GOT3 (cell line): ENCODE measurements at regions not wholly inside any gene's neighbourhood (a gene's known extent, or its start where the extent isn't known, plus 50 kb on each side); places are given as distances from the start of the nearest gene placed in this dataset.

ENCODE experiments used
- DNase-seq: peaks from one replicate; lab custom pipeline; 2025; ENCODE audit warnings: mixed read lengths; lab: John Stamatoyannopoulos, UW

DNA sequence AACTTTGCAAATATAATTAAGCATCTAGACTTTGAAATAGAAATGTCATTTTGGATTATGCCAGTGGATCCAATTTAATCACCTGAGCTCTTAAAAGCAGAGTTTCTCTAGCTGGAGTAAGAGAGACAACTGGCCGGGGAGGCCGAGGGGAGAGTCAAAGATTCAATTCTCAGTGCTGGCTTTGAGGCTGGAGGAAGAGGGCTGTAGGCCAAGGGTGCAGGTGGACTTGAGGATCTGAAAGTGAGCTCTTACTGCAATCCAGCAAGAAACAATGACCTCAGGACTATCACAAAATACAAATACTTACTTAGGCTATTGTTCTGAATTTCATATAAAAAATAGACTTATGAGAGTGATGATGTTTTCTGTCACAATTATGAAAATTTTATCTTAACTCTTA is 814.5 kb downstream of the CBLN2 start:
- DNase-seq: no peak

DNA sequence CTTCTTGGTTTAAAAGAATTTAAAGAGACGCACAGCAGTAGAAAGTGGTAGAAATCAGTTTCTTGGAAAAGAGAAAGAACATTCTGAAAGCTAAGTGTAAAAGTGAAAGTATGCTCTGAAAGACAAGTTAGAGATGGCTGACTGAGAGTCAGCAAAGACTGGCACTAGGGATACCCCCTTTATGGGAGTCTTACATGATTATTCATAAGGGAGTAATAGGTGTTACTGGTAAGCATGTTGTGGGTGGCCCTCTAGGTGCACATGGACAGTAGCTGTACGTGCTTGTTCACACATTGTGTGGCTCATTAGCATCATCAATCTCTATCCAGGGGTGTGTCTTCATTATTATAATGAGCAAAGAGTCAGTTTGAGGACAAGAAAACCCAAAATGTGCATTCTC is 816.2 kb downstream of the CBLN2 start:
- no peak for DNase-seq

DNA sequence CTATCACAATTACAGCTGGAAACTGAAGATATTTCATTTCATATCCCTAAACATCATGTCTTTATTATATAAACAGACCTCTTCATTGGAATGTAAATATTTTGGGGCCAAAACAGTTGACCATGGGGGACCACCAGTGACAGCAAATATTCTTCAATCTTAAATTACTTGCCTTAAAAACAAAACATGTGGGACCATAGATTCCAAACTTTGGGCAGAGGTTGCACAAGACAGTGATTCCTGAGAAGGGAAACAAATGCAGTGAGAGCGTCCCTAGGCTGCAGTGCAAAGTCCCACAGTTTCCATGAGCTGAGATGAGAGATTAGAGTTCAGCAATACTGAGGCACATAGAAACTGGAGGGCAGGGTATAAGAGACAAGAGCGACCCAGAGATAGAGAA is 818.9 kb downstream of the CBLN2 start:
- DNase-seq: no peak

DNA sequence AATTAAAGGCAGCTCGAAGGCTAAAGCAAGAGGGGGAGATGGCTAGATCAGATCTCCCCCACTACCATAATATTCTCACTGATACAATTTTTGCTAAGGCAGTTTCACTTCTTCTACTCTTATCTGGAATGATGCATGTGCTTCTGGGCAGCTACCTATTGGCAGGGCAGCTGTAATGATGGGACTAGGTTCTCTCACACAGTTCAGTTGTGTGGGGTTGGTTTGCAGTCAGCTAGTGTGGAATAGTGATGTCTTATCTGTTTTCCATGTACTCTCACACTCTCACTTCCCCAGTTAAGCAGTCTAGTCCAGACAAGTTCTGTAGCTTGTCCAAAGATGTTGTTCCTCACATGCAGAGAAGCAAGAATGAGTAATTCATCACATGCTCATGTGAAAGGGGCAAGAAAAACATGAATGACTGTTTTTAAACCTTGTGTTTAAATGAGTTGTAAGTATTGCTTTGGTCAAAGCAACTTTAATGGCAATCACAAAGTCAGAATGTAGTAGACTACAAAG is 836.1 kb downstream of the CBLN2 start:
- no peak for DNase-seq

DNA sequence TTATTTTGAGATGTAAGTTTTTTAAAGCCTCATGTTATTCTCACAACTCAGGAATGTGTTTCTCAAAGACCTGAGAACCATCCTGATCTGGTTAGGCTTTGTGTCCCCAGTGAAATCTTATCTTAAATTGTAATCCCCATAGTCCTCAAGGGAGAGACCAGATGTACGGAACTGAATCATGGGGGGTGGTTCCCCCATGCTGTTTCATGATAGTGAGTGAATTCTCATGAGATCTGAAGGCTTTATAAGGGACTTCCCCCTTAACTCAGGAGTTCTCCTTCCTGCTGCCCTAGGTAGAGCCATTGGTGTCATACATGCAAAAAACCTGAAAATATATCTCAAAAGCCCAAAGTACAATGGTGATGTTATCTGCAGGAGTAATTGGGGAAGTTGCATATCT is 836.7 kb downstream of the CBLN2 start:
- DNase-seq: no peak

DNA sequence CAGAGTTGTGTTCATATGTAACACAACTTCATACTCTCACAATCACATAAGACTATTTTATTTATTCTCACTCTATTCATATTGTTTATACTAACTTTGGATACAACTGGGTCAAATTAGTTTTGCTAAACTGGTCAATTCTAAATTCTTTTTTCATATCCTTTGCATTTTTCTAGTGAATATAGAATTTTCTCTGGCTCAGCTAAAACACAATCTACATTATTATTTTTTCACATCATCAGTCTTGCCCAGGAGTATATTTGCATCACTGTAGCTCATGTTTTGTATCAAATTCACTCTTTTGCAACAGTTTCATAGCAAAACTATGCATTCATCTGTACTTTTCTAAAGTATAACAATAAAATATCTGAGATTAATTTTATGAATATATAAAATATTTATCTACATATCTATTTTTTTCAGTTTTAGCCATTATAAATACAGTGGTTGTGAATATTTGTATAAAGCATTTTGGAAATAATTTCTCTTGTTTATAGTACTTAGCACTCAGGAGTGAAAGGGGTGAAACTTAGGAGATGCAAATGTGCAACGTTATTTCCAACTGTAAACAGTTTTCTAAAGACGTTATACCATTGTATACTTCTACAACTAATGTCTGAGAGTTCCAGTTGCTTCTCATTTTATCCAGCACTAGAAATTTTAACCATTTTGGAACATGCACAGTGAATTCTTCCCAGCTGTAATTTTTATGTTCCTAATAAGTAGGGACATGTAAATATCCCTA is 854.6 kb downstream of the CBLN2 start:
- no peak for DNase-seq

DNA sequence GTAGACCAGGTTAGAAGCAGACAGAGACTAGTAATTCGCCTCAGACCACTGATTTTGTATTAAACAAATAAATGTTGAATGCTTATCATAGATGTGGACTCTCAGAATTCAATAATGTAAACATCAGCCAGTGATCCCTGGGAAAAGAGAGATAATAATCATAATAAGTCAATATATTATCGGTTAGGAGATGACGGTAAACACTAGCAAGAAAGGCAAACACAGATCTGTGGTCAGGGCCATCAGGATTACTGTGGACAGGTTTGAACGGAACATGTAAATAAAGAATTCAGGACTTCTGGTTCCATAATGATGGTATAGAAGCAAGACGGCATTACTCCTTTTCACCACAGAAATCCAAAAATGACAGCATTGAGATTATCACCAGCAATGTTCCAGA is 861.6 kb downstream of the CBLN2 start:
- no peak for DNase-seq

DNA sequence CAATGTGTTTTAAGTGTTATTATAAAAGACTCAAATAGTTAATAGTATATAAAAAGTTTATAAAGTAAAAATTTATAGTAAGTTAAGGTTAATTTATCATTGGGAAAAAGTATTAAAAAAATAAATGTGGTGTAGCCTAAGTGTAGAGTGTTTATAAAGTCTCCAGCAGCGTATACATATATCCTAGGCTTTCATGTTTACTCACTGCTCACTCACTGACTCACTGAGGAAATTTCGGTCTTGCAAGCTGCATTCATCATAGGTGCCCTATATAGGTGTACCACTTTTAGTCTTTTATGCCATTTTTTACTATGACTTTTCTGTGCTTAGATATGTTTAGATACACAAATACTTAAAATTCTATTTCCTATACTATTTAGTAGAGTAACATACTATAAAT is 866.0 kb downstream of the CBLN2 start:
- no peak for DNase-seq

DNA sequence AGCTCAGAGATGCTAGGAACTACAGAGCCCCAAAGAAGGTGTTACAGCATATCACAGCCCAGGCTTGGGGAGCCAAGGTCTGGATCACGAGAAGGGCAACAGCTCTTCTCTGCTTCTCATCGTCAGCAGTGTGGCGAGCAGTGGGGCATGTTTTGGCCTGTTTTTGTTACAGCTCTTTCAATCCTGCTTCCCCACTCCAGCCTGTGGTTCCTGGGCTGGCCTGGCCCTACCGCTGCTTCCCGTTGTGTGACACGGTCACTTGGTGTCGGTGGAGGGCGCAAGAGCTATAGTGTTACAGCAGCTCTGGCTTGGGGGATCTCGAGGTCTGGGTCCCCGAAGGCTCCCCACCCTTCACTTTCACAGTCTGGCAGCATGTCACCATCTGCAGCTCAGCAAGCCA is 870.2 kb downstream of the CBLN2 start:
- DNase-seq: no peak

DNA sequence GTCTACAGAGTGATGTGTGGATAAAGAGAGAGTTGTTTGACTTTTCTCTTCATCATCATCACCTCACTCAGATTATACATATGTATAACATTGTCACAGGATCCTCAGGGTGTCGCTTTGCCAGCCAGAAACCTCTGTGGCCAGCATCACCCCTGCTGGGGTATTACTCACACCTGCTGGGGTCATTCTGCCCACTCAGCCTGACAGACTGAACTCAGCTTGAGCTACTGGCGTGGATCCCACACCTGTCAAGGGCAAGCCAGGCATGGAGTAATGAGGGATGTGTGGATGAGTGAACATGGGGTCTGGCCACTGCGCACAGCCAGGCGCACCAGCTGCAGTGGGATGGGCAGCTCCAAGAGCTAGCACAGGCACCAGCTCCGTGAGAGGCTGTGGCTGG is 870.6 kb downstream of the CBLN2 start:
- DNase-seq: no peak

DNA sequence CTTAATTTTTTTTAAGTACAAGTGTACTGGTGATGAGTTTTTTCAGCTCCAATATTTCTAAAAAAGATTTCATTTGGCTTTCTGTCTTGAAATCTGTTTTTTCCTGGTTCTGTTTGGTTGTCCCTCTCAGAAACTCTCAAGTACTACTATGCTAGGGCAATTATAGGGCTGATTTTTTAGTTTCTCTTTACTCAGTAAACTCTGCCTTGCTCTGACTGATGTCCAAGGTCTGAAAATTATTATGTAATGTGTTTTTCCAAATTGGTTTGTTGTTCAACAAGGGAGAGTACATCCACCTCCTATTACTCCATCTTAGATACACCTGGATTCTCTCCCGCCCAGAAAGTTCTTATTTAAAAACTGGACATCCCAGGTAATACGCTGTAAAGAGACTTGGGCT is 877.7 kb downstream of the CBLN2 start:
- DNase-seq: no peak

DNA sequence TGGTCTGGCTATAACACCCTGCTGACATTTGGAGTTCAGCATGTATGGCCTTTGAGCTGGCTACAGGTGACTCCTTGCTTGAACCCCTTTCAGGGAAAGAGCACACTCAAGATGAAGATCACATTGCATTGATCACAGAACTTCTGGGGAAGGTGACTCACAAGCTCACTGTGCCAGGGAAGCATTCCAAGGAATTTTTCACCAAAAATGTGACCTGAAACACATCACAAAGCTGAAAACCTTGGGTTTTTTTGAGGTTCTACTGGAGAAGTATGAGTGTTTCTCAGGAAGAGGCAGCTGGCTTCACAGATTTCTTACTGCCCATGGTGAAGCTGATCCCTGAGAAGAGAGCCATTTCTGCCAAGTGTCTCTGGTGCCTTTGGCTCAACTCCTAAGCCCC is 879.0 kb downstream of the CBLN2 start:
- no peak for DNase-seq

DNA sequence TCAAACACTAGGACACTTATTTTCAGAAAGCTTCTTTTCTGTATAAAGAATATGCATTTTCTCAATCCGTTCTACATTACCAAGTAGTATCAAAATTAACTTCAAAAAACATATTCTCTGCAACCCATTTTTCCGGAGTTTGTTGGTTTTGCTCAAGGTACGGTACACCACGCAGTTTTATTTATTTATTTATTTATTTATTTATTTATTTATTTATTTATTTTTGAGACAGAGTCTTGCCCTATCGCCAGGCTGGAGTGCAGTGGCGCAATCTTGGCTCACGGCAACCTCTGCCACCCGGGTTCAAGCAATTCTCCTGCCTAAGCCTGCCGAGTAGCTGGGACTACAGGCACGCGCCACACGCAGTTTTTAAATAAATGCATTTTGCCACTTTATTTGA is 900.3 kb downstream of the CBLN2 start:
- DNase-seq: no peak

DNA sequence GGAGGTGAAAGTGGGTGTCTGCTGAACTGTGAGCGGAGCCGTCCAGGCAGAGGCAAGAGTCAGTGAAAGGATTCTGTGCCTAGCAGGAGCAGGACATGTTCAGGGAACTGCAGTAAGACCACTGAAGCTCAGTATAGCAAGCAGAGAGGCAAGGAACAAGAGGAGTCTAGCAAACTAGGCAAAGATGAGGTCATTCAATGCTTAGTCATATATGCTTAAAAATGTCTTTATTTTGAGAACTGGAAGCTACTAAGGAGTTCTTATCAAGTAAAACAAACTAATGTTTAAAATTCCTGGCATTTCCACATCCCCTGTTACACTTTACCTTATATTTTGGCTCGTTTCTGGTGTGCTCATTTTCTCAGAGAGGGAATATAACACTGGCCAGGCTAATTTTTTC is 913.4 kb downstream of the CBLN2 start:
- DNase-seq: no peak

DNA sequence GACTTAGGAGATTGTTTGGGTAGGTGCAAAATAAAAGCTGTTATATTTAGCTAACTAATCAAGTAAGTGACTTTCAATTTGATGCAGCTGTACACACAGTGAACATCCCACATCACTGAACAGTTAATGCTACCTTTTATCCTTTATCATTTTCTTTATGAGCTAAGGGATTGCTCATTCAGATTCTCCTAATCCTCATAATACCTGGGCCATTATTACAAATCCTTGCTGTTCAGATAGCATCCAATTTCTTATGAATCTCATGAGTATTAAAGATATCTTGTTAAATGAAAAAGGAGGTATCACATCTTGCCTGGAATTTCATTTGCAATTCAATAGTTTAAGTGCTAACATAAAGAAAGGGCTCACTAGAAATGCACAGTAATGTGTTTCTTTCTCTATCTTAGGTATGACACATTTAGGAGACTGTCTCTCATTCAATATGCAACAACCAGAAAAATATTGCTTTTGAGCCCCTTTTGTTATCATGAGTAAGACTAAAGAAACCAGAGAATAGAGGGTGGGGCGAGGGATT is 918.5 kb downstream of the CBLN2 start:
- DNase-seq: no peak

DNA sequence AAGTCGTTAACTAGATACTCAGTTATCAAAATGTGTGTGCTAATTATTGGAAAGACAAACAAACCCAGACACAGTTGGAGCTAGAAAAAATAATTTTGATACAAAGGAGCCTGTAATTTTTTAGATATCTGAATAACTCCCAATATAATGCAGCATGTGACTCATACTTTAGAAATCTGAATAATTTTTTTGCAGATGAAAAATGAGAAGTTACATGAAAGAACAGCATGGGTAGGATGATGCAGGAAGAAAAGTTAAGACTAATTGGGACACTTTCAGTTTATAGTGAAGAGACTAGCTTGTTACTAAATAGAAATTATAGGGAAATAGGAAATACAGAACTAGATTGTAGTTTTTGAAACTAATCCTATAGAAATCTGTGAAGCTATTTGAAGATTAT is 945.8 kb downstream of the CBLN2 start:
- no peak for DNase-seq

DNA sequence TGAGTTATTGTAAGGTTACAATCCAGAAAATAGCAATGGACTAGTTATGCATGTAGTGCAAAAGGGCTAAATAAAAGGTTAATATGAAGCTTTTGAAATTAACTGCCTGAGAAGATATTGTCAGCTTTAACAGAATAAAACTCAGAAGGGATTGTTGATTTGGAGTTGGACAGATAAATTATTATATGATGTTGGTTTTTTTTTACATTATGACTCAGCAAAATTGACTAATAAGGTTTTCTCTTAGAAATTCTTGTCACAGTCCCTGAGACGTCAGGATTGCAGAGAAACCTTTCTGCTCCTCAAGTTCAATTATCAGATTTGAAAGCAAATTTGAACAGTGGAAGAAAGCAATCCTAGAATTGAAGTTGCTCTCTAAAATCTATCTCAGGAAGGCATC is 946.9 kb downstream of the CBLN2 start:
- DNase-seq: no peak

DNA sequence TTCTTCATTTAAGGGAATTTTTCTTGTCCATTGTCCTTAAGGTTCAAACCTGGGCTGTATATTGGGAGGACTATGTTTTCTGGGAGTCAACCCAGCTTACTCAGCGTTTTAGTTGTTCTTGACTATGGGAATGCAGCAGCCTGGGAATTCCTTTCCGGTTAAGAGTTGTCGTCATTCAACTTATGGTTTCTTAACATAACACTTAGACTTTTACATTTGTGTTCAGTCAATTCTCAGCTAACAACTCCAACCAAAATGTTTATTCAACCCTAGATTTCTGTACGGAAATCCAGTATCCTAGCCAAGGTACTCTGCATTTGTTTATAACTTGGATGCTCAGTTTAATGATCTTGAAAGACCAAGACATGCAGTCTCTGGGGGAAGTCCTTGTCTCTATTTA is 960.9 kb downstream of the CBLN2 start:
- no peak for DNase-seq

DNA sequence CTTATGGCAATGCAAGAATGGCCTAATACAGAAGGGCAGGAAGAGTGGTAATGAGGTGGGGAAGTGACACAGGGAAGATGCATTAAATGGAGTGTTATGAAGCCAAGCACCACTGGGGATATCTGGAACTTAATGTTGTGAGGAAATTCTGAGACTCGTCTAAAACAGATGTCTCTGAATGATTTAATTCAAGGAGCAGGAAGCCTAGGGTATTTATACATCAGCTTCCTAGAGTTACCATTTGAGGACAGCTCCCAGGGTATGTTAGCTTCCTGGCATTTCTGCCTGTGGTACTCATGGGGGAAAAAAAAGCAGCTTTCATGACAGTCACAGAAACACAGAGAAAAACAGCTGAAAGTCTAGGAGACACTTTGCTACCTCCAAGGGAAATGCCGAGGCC is 989.5 kb downstream of the CBLN2 start:
- DNase-seq: no peak

DNA sequence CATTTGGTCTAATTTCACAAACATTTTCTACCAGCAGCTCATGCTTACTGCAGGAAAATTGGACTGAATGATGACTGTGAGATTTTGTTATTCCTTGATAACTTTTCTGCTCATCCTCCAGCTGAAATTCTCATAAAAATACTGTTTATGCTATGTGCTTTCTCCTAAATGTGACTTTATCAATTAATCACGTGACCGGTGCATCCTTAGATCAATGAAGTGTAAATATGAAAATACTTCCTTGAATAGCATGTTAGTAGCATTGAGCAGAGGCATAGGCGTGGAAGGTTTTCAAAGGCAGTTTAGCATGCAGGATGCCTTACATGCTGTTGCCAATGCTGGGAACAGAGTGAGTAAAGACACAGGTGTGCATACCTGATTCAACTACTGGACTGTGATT is 1002.5 kb downstream of the CBLN2 start:
- DNase-seq: no peak

DNA sequence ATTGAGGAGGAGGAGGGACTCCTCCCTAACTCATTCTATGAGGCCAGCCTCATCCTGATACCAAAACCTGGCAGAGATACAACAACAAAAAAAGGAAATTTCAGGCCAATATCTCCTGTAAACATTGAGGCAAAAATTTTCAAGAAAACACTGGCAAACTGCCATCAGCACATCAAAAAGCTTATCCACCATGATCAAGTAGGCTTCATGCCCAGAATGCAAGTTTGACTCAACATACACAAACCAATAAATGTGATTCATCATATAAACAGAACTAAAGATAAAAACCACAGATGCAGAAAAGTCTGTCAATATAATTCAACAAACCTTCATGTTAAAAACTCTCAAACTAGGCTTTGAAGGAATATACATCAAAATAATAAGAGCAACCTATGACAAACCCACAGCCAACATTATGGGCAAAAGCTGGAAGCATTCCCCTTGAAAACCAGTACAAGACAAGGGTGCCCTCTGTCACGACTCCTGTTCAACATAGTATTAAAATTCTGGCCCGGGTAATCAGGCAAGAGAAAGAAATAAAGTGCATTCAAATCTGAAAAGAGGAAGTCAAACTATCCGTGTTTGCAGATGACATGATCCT is 1014.3 kb downstream of the CBLN2 start:
- no peak for DNase-seq

DNA sequence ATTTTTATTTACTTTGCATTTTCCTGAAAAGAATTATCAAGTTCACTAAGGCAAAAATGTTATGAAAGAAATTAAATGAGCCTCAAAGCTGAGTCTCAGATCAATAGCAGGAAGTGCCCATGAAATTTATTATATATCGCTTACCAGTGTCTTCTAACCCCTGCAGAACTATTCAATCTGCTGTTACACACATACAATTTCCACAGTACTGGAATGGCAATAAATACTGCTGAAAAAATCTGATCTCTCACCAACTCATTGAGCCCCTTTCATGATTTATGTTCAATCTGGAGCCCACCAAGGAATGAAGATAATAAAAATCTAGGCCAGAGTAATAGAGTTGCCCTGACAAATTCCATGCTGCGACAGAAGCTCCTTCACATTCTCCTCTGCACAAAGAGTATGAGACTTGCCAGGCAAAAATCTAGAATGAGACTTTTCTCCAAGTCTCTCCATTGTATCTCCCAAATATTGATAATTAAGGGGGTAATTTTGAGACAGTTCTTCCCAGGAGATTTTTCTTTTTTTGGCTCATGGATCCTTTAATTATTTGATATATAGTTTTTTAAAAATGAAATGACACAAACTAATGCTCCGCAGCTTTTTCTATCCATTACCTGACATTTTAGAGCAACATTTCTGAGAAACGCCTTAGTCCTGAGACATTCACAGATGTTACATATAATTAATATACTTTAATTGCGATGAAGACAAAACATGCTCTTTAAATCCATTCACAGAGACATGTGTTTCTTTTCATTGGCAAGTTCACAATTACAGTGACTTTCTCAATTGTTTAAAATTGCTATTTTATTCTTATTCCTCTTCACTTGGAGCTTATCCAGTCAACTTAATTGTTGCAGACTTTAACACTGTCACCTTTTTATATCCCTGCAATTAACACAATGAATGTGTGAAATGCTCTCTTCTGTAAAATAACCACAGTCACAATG is 1020.4 kb downstream of the CBLN2 start:
- DNase-seq: no peak

DNA sequence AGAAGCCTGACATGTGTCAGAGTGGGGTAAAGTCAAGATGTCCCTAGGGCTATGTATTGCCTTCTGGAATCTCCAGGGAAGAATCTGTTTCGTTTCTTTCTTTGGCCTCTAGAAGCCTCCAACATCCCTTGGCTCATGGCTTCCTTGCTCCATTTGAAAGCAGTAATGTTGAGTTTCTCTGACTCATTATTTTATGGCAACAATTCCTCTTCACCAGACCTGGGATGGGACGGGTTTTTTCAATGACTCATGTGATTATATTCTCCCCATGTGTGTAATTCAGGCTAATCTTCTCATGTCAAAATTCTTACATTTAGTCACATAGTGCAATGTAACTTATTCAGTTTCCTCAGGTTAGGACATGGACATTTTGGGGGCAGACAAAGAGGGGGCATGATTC is 1038.6 kb downstream of the CBLN2 start:
- no peak for DNase-seq
